Activated naive CD8-positive, alpha-beta T cell treated with anti-CD3 and anti-CD28 coated beads for 36 hours (primary cell): ENCODE measurements at regions not wholly inside any gene's neighbourhood (a gene's known extent, or its start where the extent isn't known, plus 50 kb on each side); places are given as distances from the start of the nearest gene placed in this dataset.

ENCODE experiments used
- DNase-seq: peaks from one replicate; pipeline ENCODE4 v3.0.0; 2021
- H3K27ac Mint-ChIP-seq: one replicate; pipeline ENCODE4 v1.8.0; 2022; ENCODE audit warnings: mild to moderate bottlenecking, moderate library complexity, mixed read lengths
- H3K27me3 Mint-ChIP-seq: one replicate; pipeline ENCODE4 v1.8.0; 2022; ENCODE audit warnings: mild to moderate bottlenecking, mixed read lengths
- H3K36me3 Mint-ChIP-seq: one replicate; pipeline ENCODE4 v1.8.0; 2021; ENCODE audit warnings: mild to moderate bottlenecking, mixed read lengths
- H3K4me1 Mint-ChIP-seq: one replicate; pipeline ENCODE4 v1.8.0; 2021; ENCODE audit warnings: mixed read lengths
- H3K4me3 Mint-ChIP-seq: one replicate; pipeline ENCODE4 v1.8.0; 2022; ENCODE audit warnings: mild to moderate bottlenecking, moderate library complexity, mixed read lengths
- H3K9me3 Mint-ChIP-seq: one replicate; pipeline ENCODE4 v1.8.0; 2022; ENCODE audit warnings: mixed read lengths

- Mint-ChIP-seq H3K36me3 (no peaks in the 10 kb centered on the region), H3K27me3 (peaks cover 25% of the 10 kb centered on the region), H3K4me1 (no peaks in the 10 kb centered on the region), H3K27ac (no peak overlapping the region), H3K4me3 (no peak overlapping the region), H3K9me3 (no peaks in the 10 kb centered on the region)
- no peak for DNase-seq
Observed at GRCh38 chr2:23250371-23250770, 134.6 kb upstream of the KLHL29 start.

- no peak overlapping the region for H3K27ac Mint-ChIP-seq
- no peaks in the 10 kb centered on the region for H3K9me3 Mint-ChIP-seq
- peaks cover 18% of the 10 kb centered on the region for H3K27me3 Mint-ChIP-seq
- no peaks in the 10 kb centered on the region for H3K36me3 Mint-ChIP-seq
- no peaks in the 10 kb centered on the region for H3K4me1 Mint-ChIP-seq
- no peak for DNase-seq
- no peak overlapping the region for H3K4me3 Mint-ChIP-seq
Observed at GRCh38 chr2:23256643-23257042, 128.3 kb upstream of the KLHL29 start.

GRCh38 chr2:23260621-23261020 lies 124.4 kb upstream of the KLHL29 start:
- Mint-ChIP-seq H3K36me3 (no peaks in the 10 kb centered on the region), H3K27ac (no peak overlapping the region), H3K27me3 (peaks cover 10% of the 10 kb centered on the region), H3K4me3 (no peak overlapping the region), H3K4me1 (no peaks in the 10 kb centered on the region), H3K9me3 (no peaks in the 10 kb centered on the region)
- no peak for DNase-seq

GRCh38 chr2:23268467-23269263 lies 116.3 kb upstream of the KLHL29 start:
- H3K9me3 Mint-ChIP-seq: no peaks in the 10 kb centered on the region
- no peak overlapping the region for H3K4me3 Mint-ChIP-seq
- no peaks in the 10 kb centered on the region for H3K4me1 Mint-ChIP-seq
- no peaks in the 10 kb centered on the region for H3K36me3 Mint-ChIP-seq
- H3K27ac Mint-ChIP-seq: no peak overlapping the region
- no peak for DNase-seq
- H3K27me3 Mint-ChIP-seq: peaks cover 8% of the 10 kb centered on the region

- no peaks in the 10 kb centered on the region for H3K36me3 Mint-ChIP-seq
- no peaks in the 10 kb centered on the region for H3K9me3 Mint-ChIP-seq
- no peak for DNase-seq
- H3K4me3 Mint-ChIP-seq: no peak overlapping the region
- no peak overlapping the region for H3K27ac Mint-ChIP-seq
- no peaks in the 10 kb centered on the region for H3K4me1 Mint-ChIP-seq
- H3K27me3 Mint-ChIP-seq: peaks cover 8% of the 10 kb centered on the region
Observed at GRCh38 chr2:23269747-23270146, 115.2 kb upstream of the KLHL29 start.

GRCh38 chr2:23270810-23271209 lies 114.2 kb upstream of the KLHL29 start:
- H3K27me3 Mint-ChIP-seq: peaks cover 11% of the 10 kb centered on the region
- H3K4me1 Mint-ChIP-seq: no peaks in the 10 kb centered on the region
- no peak for DNase-seq
- H3K9me3 Mint-ChIP-seq: no peaks in the 10 kb centered on the region
- H3K27ac Mint-ChIP-seq: no peak overlapping the region
- H3K36me3 Mint-ChIP-seq: no peaks in the 10 kb centered on the region
- no peak overlapping the region for H3K4me3 Mint-ChIP-seq

GRCh38 chr2:23271230-23271629 lies 113.7 kb upstream of the KLHL29 start:
- H3K27me3 Mint-ChIP-seq: peaks cover 12% of the 10 kb centered on the region
- no peak overlapping the region for H3K4me3 Mint-ChIP-seq
- H3K9me3 Mint-ChIP-seq: no peaks in the 10 kb centered on the region
- no peak overlapping the region for H3K27ac Mint-ChIP-seq
- H3K36me3 Mint-ChIP-seq: no peaks in the 10 kb centered on the region
- H3K4me1 Mint-ChIP-seq: no peaks in the 10 kb centered on the region
- no peak for DNase-seq

- no peaks in the 10 kb centered on the region for H3K9me3 Mint-ChIP-seq
- no peak overlapping the region for H3K27ac Mint-ChIP-seq
- no peak overlapping the region for H3K4me3 Mint-ChIP-seq
- H3K36me3 Mint-ChIP-seq: no peaks in the 10 kb centered on the region
- H3K4me1 Mint-ChIP-seq: no peaks in the 10 kb centered on the region
- H3K27me3 Mint-ChIP-seq: peaks cover 19% of the 10 kb centered on the region
- DNase-seq: no peak
Observed at GRCh38 chr2:23273786-23274185, 111.2 kb upstream of the KLHL29 start.

- Mint-ChIP-seq H3K4me3 (no peak overlapping the region), H3K36me3 (no peaks in the 10 kb centered on the region), H3K9me3 (no peaks in the 10 kb centered on the region), H3K4me1 (no peaks in the 10 kb centered on the region), H3K27ac (no peak overlapping the region), H3K27me3 (peaks cover 7% of the 10 kb centered on the region)
- DNase-seq: no peak
Observed at GRCh38 chr2:23280401-23280800, 104.6 kb upstream of the KLHL29 start.

- H3K9me3 Mint-ChIP-seq: no peaks in the 10 kb centered on the region
- no peaks in the 10 kb centered on the region for H3K27me3 Mint-ChIP-seq
- no peak overlapping the region for H3K27ac Mint-ChIP-seq
- no peak for DNase-seq
- no peak overlapping the region for H3K4me3 Mint-ChIP-seq
- no peaks in the 10 kb centered on the region for H3K4me1 Mint-ChIP-seq
- H3K36me3 Mint-ChIP-seq: no peaks in the 10 kb centered on the region
Observed at GRCh38 chr2:23283653-23284052, 101.3 kb upstream of the KLHL29 start.

- H3K27ac Mint-ChIP-seq: no peak overlapping the region
- H3K4me1 Mint-ChIP-seq: no peaks in the 10 kb centered on the region
- H3K9me3 Mint-ChIP-seq: no peaks in the 10 kb centered on the region
- no peak overlapping the region for H3K4me3 Mint-ChIP-seq
- no peak for DNase-seq
- H3K36me3 Mint-ChIP-seq: no peaks in the 10 kb centered on the region
- H3K27me3 Mint-ChIP-seq: peaks cover 3% of the 10 kb centered on the region
Observed at GRCh38 chr2:23285091-23285800, 99.7 kb upstream of the KLHL29 start.

GRCh38 chr2:23286031-23286757 lies 98.8 kb upstream of the KLHL29 start:
- Mint-ChIP-seq H3K4me1 (no peaks in the 10 kb centered on the region), H3K27ac (no peak overlapping the region), H3K36me3 (no peaks in the 10 kb centered on the region), H3K4me3 (no peak overlapping the region), H3K27me3 (peaks cover 3% of the 10 kb centered on the region), H3K9me3 (no peaks in the 10 kb centered on the region)
- DNase-seq: no peak

GRCh38 chr2:23286758-23287704 lies 97.9 kb upstream of the KLHL29 start:
- Mint-ChIP-seq H3K9me3 (no peaks in the 10 kb centered on the region), H3K27me3 (peaks cover 3% of the 10 kb centered on the region), H3K36me3 (no peaks in the 10 kb centered on the region), H3K4me1 (no peaks in the 10 kb centered on the region), H3K4me3 (no peak overlapping the region), H3K27ac (no peak overlapping the region)
- DNase-seq: no peak

GRCh38 chr2:23289671-23290070 lies 95.3 kb upstream of the KLHL29 start:
- Mint-ChIP-seq H3K27me3 (peaks cover 13% of the 10 kb centered on the region), H3K27ac (no peak overlapping the region), H3K4me3 (no peak overlapping the region), H3K4me1 (no peaks in the 10 kb centered on the region), H3K36me3 (no peaks in the 10 kb centered on the region), H3K9me3 (no peaks in the 10 kb centered on the region)
- no peak for DNase-seq
